ENCODE measurements at regions not wholly inside any gene's neighbourhood (a gene's known extent, or its start where the extent isn't known, plus 50 kb on each side); places are given as distances from the start of the nearest gene placed in this dataset.

GRCh38 chr12:59977779-59978178 is 381.9 kb downstream of the SLC16A7 start:
- no peak for TF ChIP-seq POLR2A (IDR thresholded peaks at IDR 0.05)
- no peak for TF ChIP-seq CTCF (IDR thresholded peaks at IDR 0.05)

Measured in right lobe of liver (tissue), 4 donors.